Stimulated activated CD8-positive, alpha-beta memory T cell treated with anti-CD3 and anti-CD28 coated beads, Interleukin-4, amount 100 ng/mL, for 48 hours (primary cell): ENCODE measurements at regions not wholly inside any gene's neighbourhood (a gene's known extent, or its start where the extent isn't known, plus 50 kb on each side); places are given as distances from the start of the nearest gene placed in this dataset.
"Not testable (repeated sequence)": the region's sequence is repeated elsewhere in the genome, so short reads cannot be mapped to it uniquely, and the experiment has no call there.

Source experiments
- DNase-seq: peaks from one replicate; pipeline ENCODE4 v3.0.0-alpha.2; 2020

GRCh38 chr4:118410138-118410537 is 57.3 kb upstream of the PRSS12 start:
- no peak for DNase-seq

- no peak for DNase-seq
Measured at GRCh38 chr4:118417325-118417724, 64.5 kb upstream of the PRSS12 start.

- DNase-seq: not testable (repeated sequence)
Measured at GRCh38 chr4:118417800-118418199, 65.0 kb upstream of the PRSS12 start.

GRCh38 chr4:118418396-118418795 is 65.6 kb upstream of the PRSS12 start:
- DNase-seq: not testable (repeated sequence)

- DNase-seq: not testable (repeated sequence)
Measured at GRCh38 chr4:118419626-118420025, 66.8 kb upstream of the PRSS12 start.

GRCh38 chr4:118424062-118424461 is 71.3 kb upstream of the PRSS12 start:
- peak; percentile 68 for DNase-seq

- DNase-seq: not testable (repeated sequence)
Measured at GRCh38 chr4:118428881-118429280, 76.1 kb upstream of the PRSS12 start.

- not testable (repeated sequence) for DNase-seq
Measured at GRCh38 chr4:118432359-118432758, 79.6 kb upstream of the PRSS12 start.

GRCh38 chr4:118433612-118434375 is 81.0 kb upstream of the PRSS12 start:
- not testable (repeated sequence) for DNase-seq

- DNase-seq: not testable (repeated sequence)
Measured at GRCh38 chr4:118435415-118435814, 82.6 kb upstream of the PRSS12 start.

- not testable (repeated sequence) for DNase-seq
Measured at GRCh38 chr4:118442115-118442837, 89.5 kb upstream of the PRSS12 start.

- not testable (repeated sequence) for DNase-seq
Measured at GRCh38 chr4:118447397-118447796, 94.6 kb upstream of the PRSS12 start.

GRCh38 chr4:118454857-118455256 is 102.1 kb upstream of the PRSS12 start:
- not testable (repeated sequence) for DNase-seq

- not testable (repeated sequence) for DNase-seq
Measured at GRCh38 chr4:118461435-118461834, 108.6 kb upstream of the PRSS12 start.

- DNase-seq: not testable (repeated sequence)
Measured at GRCh38 chr4:118465831-118466230, 113.0 kb upstream of the PRSS12 start.

GRCh38 chr4:118474001-118474626 is 121.3 kb upstream of the PRSS12 start:
- DNase-seq: not testable (repeated sequence)

GRCh38 chr4:118474771-118475170 is 122.0 kb upstream of the PRSS12 start:
- DNase-seq: not testable (repeated sequence)

- not testable (repeated sequence) for DNase-seq
Measured at GRCh38 chr4:118475901-118476300, 123.1 kb upstream of the PRSS12 start.

- DNase-seq: not testable (repeated sequence)
Measured at GRCh38 chr4:118477826-118478225, 125.0 kb upstream of the PRSS12 start.

GRCh38 chr4:118485801-118486314 is 133.1 kb upstream of the PRSS12 start:
- DNase-seq: not testable (repeated sequence)

GRCh38 chr4:118492963-118493362 is 140.2 kb upstream of the PRSS12 start:
- DNase-seq: not testable (repeated sequence)

- DNase-seq: not testable (repeated sequence)
Measured at GRCh38 chr4:118494437-118494836, 141.6 kb upstream of the PRSS12 start.

- not testable (repeated sequence) for DNase-seq
Measured at GRCh38 chr4:118502967-118503366, 150.2 kb upstream of the PRSS12 start.
